ENCODE measurements at regions not wholly inside any gene's neighbourhood (a gene's known extent, or its start where the extent isn't known, plus 50 kb on each side); places are given as distances from the start of the nearest gene placed in this dataset.

DNA sequence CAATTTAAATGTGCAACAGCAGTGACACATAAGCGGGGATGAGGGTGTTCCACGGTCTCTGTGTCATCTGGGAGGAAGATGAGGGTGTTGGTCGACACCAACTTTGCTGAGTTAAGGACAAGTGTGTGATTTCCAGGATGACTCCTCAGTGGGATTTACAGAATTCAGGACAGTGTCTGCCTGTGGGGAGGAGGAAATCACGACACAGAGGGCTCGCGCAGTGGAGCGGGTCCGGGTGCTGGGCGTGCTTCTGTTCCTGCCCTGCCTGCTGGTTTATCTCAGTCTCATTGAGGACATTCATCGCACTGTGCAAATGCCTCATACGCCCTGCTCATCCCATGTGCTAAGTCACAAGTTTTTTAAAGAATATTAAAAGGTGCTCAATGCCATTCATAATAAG lies 73.7 kb upstream of the ADAMTS2 start:
- intact Hi-C loops (cut with micrococcal nuclease) = no loop called here
- Mint-ChIP-seq H3K27ac (no peak overlapping the region), H3K9me3 (no peaks in the 10 kb centered on the region), H3K36me3 (ENCODE audit: low read depth) (no peaks in the 10 kb centered on the region), H3K4me1 (ENCODE audit: low read depth) (no peaks in the 10 kb centered on the region), H3K4me3 (no peak overlapping the region), H3K27me3 (ENCODE audit: low read depth) (peaks cover 7% of the 10 kb centered on the region)
- CTCF ChIA-PET = no interaction called here
- DNase-seq = no peak

DNA sequence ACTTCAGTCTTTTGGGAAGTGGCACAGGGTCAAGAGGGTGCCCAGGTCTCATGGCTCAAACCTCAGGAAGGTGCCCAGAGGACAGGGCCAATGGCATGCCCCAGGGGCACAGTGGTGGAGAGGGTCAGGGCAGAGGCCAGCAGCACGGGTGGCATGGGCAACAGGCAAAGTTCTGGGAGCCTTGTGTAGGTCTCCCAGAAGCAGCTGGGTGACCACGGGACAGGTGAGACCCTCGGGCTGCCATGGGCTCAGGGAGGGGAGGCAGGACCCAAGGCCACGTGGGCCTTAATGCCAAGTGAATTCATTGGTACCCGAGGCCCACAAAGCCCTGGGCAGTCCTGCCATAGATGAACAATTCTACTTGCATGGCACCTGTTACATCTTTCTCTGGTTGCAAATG lies 72.4 kb upstream of the ADAMTS2 start:
- no peaks in the 10 kb centered on the region for H3K4me1 Mint-ChIP-seq (ENCODE audit: low read depth)
- H3K9me3 Mint-ChIP-seq = no peaks in the 10 kb centered on the region
- no peak overlapping the region for H3K27ac Mint-ChIP-seq
- H3K27me3 Mint-ChIP-seq (ENCODE audit: low read depth) = peaks cover 7% of the 10 kb centered on the region
- intact Hi-C loops (cut with micrococcal nuclease) = no loop called here
- H3K4me3 Mint-ChIP-seq = no peak overlapping the region
- CTCF ChIA-PET = interaction anchor here (0.6 to 0.7 kb wide), 2 partner anchors 27 to 41 kb away, joined by 3 read pairs; no protein-coding TSS in a partner anchor
- DNase-seq = no peak
- H3K36me3 Mint-ChIP-seq (ENCODE audit: low read depth) = no peaks in the 10 kb centered on the region

DNA sequence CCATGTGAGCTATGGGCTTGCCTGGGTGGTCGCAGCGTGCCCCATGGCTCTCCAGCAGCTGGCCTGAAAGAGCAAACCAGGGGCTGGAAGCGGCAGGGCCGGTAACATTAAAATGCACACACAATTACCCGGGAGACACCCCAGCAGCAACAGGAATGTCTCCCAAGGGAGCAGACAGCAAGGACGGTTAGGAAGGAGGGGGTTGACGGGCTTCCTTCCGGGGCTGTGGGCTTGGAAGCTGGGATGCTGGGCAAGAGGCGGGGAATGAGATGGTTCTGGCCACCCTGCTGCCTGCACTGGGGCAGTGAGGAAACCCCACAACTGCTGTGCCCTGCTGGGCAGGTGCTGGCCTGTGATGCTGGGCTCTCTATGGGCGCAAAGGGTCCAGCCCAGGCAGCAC lies 71.8 kb upstream of the ADAMTS2 start:
- Mint-ChIP-seq H3K27me3 (ENCODE audit: low read depth) (peaks cover 7% of the 10 kb centered on the region), H3K27ac (no peak overlapping the region), H3K9me3 (no peaks in the 10 kb centered on the region), H3K4me3 (no peak overlapping the region), H3K4me1 (ENCODE audit: low read depth) (no peaks in the 10 kb centered on the region), H3K36me3 (ENCODE audit: low read depth) (no peaks in the 10 kb centered on the region)
- CTCF ChIA-PET = interaction anchor here (0.7 kb wide), 1 partner anchor 27 kb away, joined by 3 read pairs; no protein-coding TSS in a partner anchor
- no peak for DNase-seq
- intact Hi-C loops (cut with micrococcal nuclease) = no loop called here

DNA sequence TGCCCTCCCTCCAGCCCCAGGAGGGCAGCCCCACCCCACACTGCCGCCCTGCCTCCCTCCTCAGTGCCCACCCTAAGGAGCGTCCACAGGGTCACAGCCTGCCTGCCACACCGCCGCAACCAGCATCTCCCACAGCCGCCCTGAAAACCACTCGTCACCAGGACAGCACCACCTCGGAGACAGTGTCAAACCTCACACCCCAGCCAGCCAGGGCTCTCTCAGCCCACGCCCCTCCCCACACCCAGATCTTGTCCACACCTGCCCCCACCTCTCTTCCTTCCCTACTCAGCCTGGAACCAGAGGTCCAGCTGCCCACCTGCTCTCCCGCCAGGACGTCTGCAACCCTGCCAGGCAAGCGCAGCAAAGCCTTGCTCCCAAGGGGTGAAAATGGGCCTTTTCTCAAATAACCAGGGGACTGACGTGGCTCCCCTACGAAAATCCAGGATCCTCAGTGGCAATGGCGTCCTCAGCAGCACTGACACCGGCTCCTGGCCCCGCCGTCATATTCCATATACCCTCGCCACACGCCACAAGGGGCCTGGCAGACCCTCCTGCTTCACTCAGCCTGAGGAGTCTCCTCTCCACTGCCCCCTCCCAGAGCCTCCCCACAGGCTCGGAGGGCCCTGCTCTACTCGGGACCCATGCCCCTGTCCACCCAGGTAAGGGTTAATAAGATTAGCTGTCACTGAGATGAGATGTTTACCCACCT lies 71.0 kb upstream of the ADAMTS2 start:
- Mint-ChIP-seq H3K27ac (no peak overlapping the region), H3K4me1 (ENCODE audit: low read depth) (no peaks in the 10 kb centered on the region), H3K27me3 (ENCODE audit: low read depth) (peaks cover 7% of the 10 kb centered on the region), H3K36me3 (ENCODE audit: low read depth) (no peaks in the 10 kb centered on the region), H3K4me3 (no peak overlapping the region), H3K9me3 (no peaks in the 10 kb centered on the region)
- no peak for DNase-seq
- CTCF ChIA-PET = no interaction called here
- intact Hi-C loops (cut with micrococcal nuclease) = no loop called here

DNA sequence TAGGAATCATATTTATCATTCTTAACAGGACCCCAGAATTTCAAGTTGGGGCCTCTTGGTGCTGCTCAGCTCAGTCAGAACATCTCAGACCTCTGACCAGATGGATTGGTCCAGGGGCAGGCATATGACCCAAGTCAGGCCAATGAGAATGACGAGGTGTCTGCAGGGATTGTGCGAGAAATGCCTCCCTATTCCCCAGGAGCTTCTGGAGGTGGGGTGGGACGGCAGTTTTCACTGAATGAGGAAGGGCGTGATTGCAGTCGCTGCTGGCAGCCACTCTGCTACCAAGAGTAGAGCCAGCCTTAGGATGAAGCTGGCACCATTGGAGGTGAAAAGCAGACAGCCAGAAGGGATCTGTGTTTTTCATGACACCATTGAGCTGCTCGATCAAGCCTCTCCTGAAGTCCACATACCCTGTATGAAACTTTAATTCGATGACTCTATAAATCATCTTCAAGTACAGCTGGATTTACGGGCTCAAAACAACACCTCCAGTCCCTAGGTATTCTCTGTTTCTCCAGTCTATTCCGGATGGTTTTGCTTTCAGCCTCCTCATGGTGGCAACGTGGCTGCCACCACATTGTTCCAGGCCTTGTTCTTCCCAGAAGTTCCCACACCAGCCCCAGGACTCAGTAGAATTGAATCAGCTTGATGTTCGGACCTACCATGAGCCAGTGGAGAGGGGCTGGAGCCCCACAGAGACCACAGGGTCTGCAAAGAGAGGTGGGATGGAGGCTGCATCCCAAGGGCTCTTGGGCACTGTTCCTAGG lies 70.2 kb upstream of the ADAMTS2 start:
- H3K27ac Mint-ChIP-seq = no peak overlapping the region
- H3K36me3 Mint-ChIP-seq (ENCODE audit: low read depth) = no peaks in the 10 kb centered on the region
- CTCF ChIA-PET = interaction anchor here (0.6 kb wide), 2 partner anchors 286 to 317 kb away, joined by 3 to 4 read pairs; no protein-coding TSS in a partner anchor
- intact Hi-C loops (cut with micrococcal nuclease) = no loop called here
- H3K4me1 Mint-ChIP-seq (ENCODE audit: low read depth) = no peaks in the 10 kb centered on the region
- peaks cover 7% of the 10 kb centered on the region for H3K27me3 Mint-ChIP-seq (ENCODE audit: low read depth)
- H3K4me3 Mint-ChIP-seq = no peak overlapping the region
- no peak for DNase-seq
- no peaks in the 10 kb centered on the region for H3K9me3 Mint-ChIP-seq

DNA sequence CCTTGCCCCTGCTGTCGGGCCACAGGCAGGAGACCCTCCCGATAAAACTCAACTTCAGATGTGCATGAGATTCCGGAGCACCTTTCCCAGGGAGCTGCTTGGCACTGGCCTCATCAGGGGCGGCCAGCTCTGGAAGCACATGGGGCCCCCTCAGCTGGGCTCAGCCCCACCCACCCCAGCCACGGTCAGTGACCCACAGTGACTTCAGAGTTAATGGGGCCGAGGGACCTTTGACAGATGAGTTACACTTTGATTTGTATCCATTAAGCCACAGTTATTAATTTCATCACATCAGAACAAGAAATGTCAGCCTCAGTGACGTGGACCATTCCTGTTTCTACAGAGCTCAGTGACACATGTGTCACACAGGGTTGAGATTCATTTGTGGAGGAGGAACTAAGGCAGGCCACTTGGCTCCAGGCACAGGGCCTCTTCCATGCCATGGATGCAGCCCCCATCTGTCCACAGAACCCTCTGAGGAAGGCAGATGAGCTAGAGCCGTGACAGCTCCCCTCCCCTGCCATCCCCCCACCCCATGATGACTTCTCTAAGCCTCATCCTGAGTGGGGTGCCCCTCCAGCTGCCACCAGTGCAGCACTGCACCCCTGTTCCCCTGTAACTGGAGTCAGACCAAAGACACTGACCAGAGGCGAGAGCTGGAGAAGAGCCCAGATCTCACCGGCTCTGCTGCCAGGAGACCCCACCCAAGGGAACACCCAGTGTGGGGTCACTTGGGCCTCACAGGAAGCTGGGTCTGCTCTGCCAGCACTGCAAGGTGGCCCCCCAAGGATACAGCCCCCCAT lies 69.4 kb upstream of the ADAMTS2 start:
- intact Hi-C loops (cut with micrococcal nuclease) = no loop called here
- DNase-seq = no peak
- H3K27me3 Mint-ChIP-seq (ENCODE audit: low read depth) = peaks cover 7% of the 10 kb centered on the region

DNA sequence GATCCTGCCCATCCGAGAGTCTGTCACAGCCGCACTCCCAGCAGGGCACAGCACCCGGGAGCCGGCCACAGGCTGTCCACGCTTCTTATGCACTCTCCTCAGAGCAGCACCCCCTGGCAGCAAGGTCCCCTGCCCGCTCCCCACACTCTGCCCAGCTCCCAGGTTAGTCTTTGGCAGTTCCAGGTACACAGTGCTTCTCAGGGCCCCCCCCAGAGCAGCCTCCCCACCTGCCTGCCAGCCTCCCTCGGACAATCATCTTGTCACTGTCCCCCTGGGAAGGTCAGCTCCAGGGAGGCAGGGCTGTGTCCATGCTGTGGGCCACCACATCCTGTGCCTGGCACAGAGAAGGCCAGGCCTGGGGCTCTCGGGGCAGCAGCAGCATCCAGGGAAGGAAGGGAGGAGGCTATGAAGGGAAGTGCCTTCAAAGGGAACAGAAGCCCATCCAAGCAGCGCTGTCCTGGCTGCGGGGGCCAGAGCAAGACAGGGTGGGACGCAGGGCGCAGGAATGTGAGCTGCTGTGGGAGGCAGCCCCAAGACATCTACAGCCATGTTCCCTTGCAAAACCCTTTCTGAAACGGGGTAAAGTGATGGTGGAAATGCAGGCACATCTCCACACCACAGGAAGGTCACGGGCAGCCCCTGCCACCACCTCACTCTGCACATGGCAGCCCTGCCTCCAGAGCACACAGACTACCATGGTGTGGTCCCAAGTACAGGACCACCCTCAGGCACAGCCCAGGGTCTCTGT lies 68.6 kb upstream of the ADAMTS2 start:
- Mint-ChIP-seq H3K9me3 (no peaks in the 10 kb centered on the region), H3K4me1 (ENCODE audit: low read depth) (no peaks in the 10 kb centered on the region), H3K27ac (no peak overlapping the region), H3K36me3 (ENCODE audit: low read depth) (no peaks in the 10 kb centered on the region), H3K27me3 (ENCODE audit: low read depth) (peaks cover 5% of the 10 kb centered on the region), H3K4me3 (no peak overlapping the region)
- DNase-seq = no peak
- CTCF ChIA-PET = no interaction called here
- intact Hi-C loops (cut with micrococcal nuclease) = no loop called here

More for the DNA sequence above, 69.4 kb upstream of the ADAMTS2 start:
- H3K27ac Mint-ChIP-seq = no peak overlapping the region
- H3K9me3 Mint-ChIP-seq = no peaks in the 10 kb centered on the region
- no peaks in the 10 kb centered on the region for H3K4me1 Mint-ChIP-seq (ENCODE audit: low read depth)
- CTCF ChIA-PET = interaction anchor here (0.6 kb wide), 1 partner anchor 318 kb away, joined by 3 read pairs; no protein-coding TSS in a partner anchor
- no peaks in the 10 kb centered on the region for H3K36me3 Mint-ChIP-seq (ENCODE audit: low read depth)
- H3K4me3 Mint-ChIP-seq = no peak overlapping the region

DNA sequence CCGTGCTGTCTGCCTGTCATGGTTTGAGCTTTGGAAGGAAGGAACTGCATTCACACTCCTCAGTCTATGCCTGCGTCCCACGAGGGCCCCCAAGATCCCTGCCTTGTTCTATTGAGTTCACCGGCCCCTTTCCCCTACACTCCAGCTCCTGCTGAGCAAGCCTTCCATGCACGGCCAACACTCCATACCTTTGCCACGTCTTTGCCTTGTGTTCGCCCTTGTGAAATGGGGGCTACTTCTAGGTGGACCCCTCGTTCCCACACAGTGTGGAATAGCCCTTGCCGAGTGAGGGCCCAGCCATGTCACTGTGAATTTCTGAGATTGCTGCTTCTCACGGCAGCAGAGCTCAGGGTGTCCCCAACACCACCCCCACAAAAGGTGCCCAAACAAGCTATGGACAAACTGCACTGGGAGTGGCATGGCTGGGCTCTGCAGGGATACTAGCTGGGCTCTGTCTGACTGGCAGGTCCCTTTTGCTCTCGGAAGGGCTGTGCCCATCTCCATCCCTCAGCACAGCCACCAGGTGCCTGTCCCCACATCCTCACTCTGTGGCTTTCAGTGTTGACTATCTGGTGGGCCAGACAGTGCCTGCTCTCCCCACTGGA lies 67.9 kb upstream of the ADAMTS2 start:
- H3K4me1 Mint-ChIP-seq (ENCODE audit: low read depth) = no peaks in the 10 kb centered on the region
- no peak overlapping the region for H3K4me3 Mint-ChIP-seq

DNA sequence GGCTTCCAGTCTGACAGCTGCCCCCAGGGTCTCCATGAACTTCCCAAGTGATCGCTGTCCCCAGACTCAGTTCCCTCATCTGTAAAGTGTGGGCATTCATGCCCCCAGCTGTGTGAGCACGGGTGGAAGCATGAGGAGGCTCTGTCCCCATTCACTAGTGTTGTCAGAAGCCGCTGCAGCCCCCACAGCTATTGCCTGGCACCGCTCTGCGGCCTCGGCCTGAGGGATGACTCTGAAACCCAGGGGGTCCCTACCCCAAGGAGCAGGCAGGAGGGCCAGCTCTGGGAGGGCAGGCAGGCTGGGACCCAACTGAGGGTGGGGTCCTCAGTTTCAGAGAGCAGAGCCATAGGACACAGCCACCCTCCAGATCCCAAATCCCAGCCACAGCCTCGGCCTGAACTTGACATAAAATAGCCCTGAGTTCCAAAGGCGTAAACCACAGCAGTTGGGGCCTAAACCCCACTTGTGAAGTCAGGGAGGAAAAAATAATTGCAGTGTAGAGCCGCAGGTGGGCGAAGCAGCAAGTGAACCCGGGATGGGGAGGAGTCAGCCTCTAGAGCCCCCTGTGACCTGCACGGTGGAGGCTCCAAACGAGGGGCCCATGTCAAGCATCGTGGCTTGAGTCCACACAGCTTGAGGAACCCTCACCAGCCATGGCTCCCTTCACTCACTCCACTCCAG lies 66.0 kb upstream of the ADAMTS2 start:
- no peaks in the 10 kb centered on the region for H3K4me1 Mint-ChIP-seq (ENCODE audit: low read depth)
- intact Hi-C loops (cut with micrococcal nuclease) = no loop called here
- H3K36me3 Mint-ChIP-seq (ENCODE audit: low read depth) = no peaks in the 10 kb centered on the region
- no peak for DNase-seq
- H3K27ac Mint-ChIP-seq = no peak overlapping the region
- no peaks in the 10 kb centered on the region for H3K9me3 Mint-ChIP-seq
- H3K4me3 Mint-ChIP-seq = no peak overlapping the region
- H3K27me3 Mint-ChIP-seq (ENCODE audit: low read depth) = no peaks in the 10 kb centered on the region
- CTCF ChIA-PET = no interaction called here

More for the DNA sequence above, 67.9 kb upstream of the ADAMTS2 start:
- Mint-ChIP-seq H3K9me3 (no peaks in the 10 kb centered on the region), H3K27me3 (ENCODE audit: low read depth) (peaks cover 3% of the 10 kb centered on the region), H3K27ac (no peak overlapping the region), H3K36me3 (ENCODE audit: low read depth) (no peaks in the 10 kb centered on the region)
- CTCF ChIA-PET = no interaction called here
- intact Hi-C loops (cut with micrococcal nuclease) = no loop called here
- no peak for DNase-seq

DNA sequence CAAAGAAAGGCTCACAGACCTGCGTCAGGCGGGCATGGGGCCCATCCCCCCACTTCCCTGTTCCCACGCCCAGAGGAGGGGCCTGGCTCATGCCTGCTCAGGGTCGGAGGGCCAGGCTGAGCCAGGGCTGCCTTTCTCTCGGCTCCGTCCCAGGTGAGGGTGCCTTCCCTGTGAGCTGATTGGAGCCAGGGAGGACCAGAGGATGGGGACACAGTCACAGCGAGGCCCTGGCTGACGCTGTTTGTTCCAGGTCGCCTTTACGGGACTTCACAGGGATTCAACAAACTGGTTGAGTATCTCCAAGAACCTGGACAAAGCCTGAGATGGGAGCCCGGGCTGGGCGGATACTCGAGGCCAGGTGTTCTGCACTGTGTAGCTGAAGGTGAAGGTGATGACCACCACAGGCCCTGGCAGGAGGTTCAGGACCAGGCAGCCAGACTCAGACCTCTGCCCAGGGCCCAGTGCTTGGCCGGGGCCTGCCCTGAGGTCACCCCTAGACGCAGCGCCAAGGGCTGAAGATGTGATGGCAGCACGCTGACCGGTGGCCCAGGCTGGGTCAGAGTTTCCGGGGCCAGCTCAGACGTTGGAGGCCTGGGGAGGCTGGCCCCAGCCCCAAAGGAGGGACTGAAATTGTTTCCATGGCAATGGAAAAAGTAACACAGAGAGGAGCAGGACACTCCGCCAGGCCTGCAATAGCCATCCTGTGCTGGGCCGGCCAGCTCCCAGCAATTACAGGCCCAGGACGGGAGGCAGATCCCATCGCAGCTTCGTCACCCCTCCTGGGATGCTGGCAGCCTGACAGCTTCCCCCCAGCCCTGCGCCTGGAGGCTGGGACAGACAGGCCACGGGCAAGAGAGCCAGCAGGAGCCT lies 65.3 kb upstream of the ADAMTS2 start:
- Mint-ChIP-seq H3K4me3 (no peak overlapping the region), H3K4me1 (ENCODE audit: low read depth) (no peaks in the 10 kb centered on the region), H3K27ac (no peak overlapping the region), H3K36me3 (ENCODE audit: low read depth) (no peaks in the 10 kb centered on the region), H3K9me3 (no peaks in the 10 kb centered on the region), H3K27me3 (ENCODE audit: low read depth) (no peaks in the 10 kb centered on the region)
- CTCF ChIA-PET = no interaction called here
- DNase-seq = no peak
- intact Hi-C loops (cut with micrococcal nuclease) = no loop called here

DNA sequence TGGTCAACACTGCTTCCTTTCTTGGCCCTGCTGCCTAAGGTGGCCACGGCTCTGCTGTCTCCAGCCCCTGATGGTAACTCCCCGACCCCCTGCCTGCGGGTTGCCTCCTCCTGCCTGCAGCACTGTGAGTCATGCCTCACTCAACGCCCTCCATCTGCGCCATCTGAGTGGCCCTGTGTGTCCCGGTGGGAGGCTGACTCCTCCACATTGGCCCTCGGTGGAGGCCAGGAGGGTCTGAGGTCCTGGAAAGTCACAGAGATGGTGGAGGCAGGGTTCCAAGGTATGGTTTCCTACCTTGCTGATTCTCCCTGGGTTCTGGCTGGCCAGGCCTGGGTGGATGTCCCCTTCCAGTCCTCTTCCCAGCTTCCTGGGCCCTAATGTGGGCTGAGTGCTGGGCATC lies 64.5 kb upstream of the ADAMTS2 start:
- H3K27ac Mint-ChIP-seq = no peak overlapping the region
- H3K4me3 Mint-ChIP-seq = no peak overlapping the region
- H3K9me3 Mint-ChIP-seq = no peaks in the 10 kb centered on the region
- H3K4me1 Mint-ChIP-seq (ENCODE audit: low read depth) = no peaks in the 10 kb centered on the region
- CTCF ChIA-PET = no interaction called here
- H3K27me3 Mint-ChIP-seq (ENCODE audit: low read depth) = no peaks in the 10 kb centered on the region
- intact Hi-C loops (cut with micrococcal nuclease) = no loop called here
- no peaks in the 10 kb centered on the region for H3K36me3 Mint-ChIP-seq (ENCODE audit: low read depth)
- DNase-seq = no peak

Measured in activated naive CD4-positive, alpha-beta T cell treated with anti-CD3 and anti-CD28 coated beads for 36 hours (primary cell).